Right ventricle myocardium superior (tissue), 1 donor: ENCODE measurements at regions not wholly inside any gene's neighbourhood (a gene's known extent, or its start where the extent isn't known, plus 50 kb on each side); places are given as distances from the start of the nearest gene placed in this dataset.

Experiments
- ATAC-seq: fragments of 200-7000 bp; cut with Tn5 transposase; one replicate; pipeline ENCODE4 v1.9.1; 2020; ENCODE audit warnings: mild to moderate bottlenecking; ENCODE audit not compliant: poor library complexity
- DNase-seq: peaks from one replicate; pipeline ENCODE4 v3.0.0-alpha.2; 2020
- intact Hi-C: fragments of 100-400 bp; cut with DNase I; formaldehyde crosslinking; loops from one replicate; pipeline ENCODE4 v1.11.2; 2022
- donor health status: DM: no; HTN: yes; CAD: no; lungs with severe emphysema.

GRCh38 chr2:204039298-204039838, 102.8 kb downstream of the ICOS start:
- ATAC-seq, result no peak
- intact Hi-C loops, result no loop called here
- no peak for DNase-seq

GRCh38 chr2:204040016-204040415, 103.5 kb downstream of the ICOS start:
- intact Hi-C loops, result no loop called here
- ATAC-seq, result no peak
- no peak for DNase-seq

GRCh38 chr2:204042401-204042800, 105.8 kb downstream of the ICOS start:
- DNase-seq (no peak), ATAC-seq (no peak)
- intact Hi-C loops, result no loop called here

- no peak for DNase-seq
- intact Hi-C loops, result no loop called here
Observed at GRCh38 chr2:204046145-204046544, 109.6 kb downstream of the ICOS start.

GRCh38 chr2:204049635-204050034, 113.1 kb downstream of the ICOS start:
- intact Hi-C loops, result no loop called here
- DNase-seq, result no peak
- ATAC-seq, result no peak

More at GRCh38 chr2:204046145-204046544, 109.6 kb downstream of the ICOS start:
- ATAC-seq, result no peak

- ATAC-seq (no peak), DNase-seq (no peak)
- intact Hi-C loops, result no loop called here
Observed at GRCh38 chr2:204050681-204051080, 114.1 kb downstream of the ICOS start.

- DNase-seq (no peak), ATAC-seq (no peak)
- intact Hi-C loops, result no loop called here
Observed at GRCh38 chr2:204051476-204051875, 114.9 kb downstream of the ICOS start.

GRCh38 chr2:204051984-204052556, 115.5 kb downstream of the ICOS start:
- intact Hi-C loops, result no loop called here
- no peak for DNase-seq
- ATAC-seq, result no peak

- intact Hi-C loops, result no loop called here
- ATAC-seq (no peak), DNase-seq (no peak)
Observed at GRCh38 chr2:204059016-204059415, 122.5 kb downstream of the ICOS start.

GRCh38 chr2:204060841-204061240, 124.3 kb downstream of the ICOS start:
- intact Hi-C loops, result no loop called here
- DNase-seq (no peak), ATAC-seq (no peak)

GRCh38 chr2:204061241-204061640, 124.7 kb downstream of the ICOS start:
- intact Hi-C loops, result no loop called here
- DNase-seq (no peak), ATAC-seq (no peak)

- DNase-seq, result no peak
- no peak for ATAC-seq
- intact Hi-C loops, result no loop called here
Observed at GRCh38 chr2:204064119-204064518, 127.6 kb downstream of the ICOS start.

GRCh38 chr2:204065566-204065965, 129.0 kb downstream of the ICOS start:
- DNase-seq, result no peak
- no peak for ATAC-seq
- intact Hi-C loops, result no loop called here

GRCh38 chr2:204066051-204066450, 129.5 kb downstream of the ICOS start:
- no peak for ATAC-seq
- intact Hi-C loops, result no loop called here
- DNase-seq, result no peak

GRCh38 chr2:204069804-204070203, 133.2 kb downstream of the ICOS start:
- ATAC-seq (no peak), DNase-seq (no peak)
- intact Hi-C loops, result no loop called here

GRCh38 chr2:204072443-204073324, 136.1 kb downstream of the ICOS start:
- intact Hi-C loops, result no loop called here
- no peak for DNase-seq
- no peak for ATAC-seq

GRCh38 chr2:204074456-204074855, 137.9 kb downstream of the ICOS start:
- intact Hi-C loops, result no loop called here
- DNase-seq, result no peak
- ATAC-seq, result no peak

- DNase-seq, result no peak
- intact Hi-C loops, result no loop called here
- ATAC-seq, result no peak
Observed at GRCh38 chr2:204078003-204078698, 141.6 kb downstream of the ICOS start.
